ENCODE measurements at regions not wholly inside any gene's neighbourhood (a gene's known extent, or its start where the extent isn't known, plus 50 kb on each side); places are given as distances from the start of the nearest gene placed in this dataset.

- no peak for TF ChIP-seq POLR2A (IDR thresholded peaks at IDR 0.05)
- no peak for TF ChIP-seq POLR2AphosphoS5 (IDR thresholded peaks at IDR 0.05)
- no peak for TF ChIP-seq EP300 (IDR thresholded peaks at IDR 0.05)
- TF ChIP-seq CTCF (IDR thresholded peaks at IDR 0.05): no peak
- no peak overlapping the region for H3K4me3 ChIP-seq
- no peak for DNase-seq
- 33 to 36% methylated on average over 4 of the region's 4 CpGs for WGBS, 2 donors
- H3K27me3 ChIP-seq: no peaks in the 10 kb centered on the region
- intact Hi-C loops (cut with DNase I): no loop called here
- H3K36me3 ChIP-seq: no peaks in the 10 kb centered on the region
- no peaks in the 10 kb centered on the region for H3K4me1 ChIP-seq
- no peaks in the 10 kb centered on the region for H3K9me3 ChIP-seq
- no peak overlapping the region for H3K27ac ChIP-seq
These were observed 118.3 kb downstream of the SEM1 start for GRCh38 chr7:96591159-96591899.

GRCh38 chr7:96589038-96589437 lies 120.6 kb downstream of the SEM1 start:
- 86 to 92% methylated on average over 5 of the region's 5 CpGs for WGBS, 2 donors
- H3K36me3 ChIP-seq: no peaks in the 10 kb centered on the region
- no peak for TF ChIP-seq POLR2AphosphoS5 (IDR thresholded peaks at IDR 0.05)
- TF ChIP-seq CTCF (IDR thresholded peaks at IDR 0.05): no peak
- TF ChIP-seq EP300 (IDR thresholded peaks at IDR 0.05): no peak
- TF ChIP-seq POLR2A (IDR thresholded peaks at IDR 0.05): no peak
- H3K27ac ChIP-seq: no peak overlapping the region
- H3K9me3 ChIP-seq: no peaks in the 10 kb centered on the region
- no peaks in the 10 kb centered on the region for H3K27me3 ChIP-seq
- no peak overlapping the region for H3K4me3 ChIP-seq
- intact Hi-C loops (cut with DNase I): no loop called here
- DNase-seq: no peak
- H3K4me1 ChIP-seq: no peaks in the 10 kb centered on the region

- TF ChIP-seq EP300 (IDR thresholded peaks at IDR 0.05) (no peak), CTCF (IDR thresholded peaks at IDR 0.05) (no peak), POLR2AphosphoS5 (IDR thresholded peaks at IDR 0.05) (no peak), POLR2A (IDR thresholded peaks at IDR 0.05) (no peak)
- H3K4me3 ChIP-seq: no peak overlapping the region
- H3K9me3 ChIP-seq: peaks cover 0 to 3% (median 0%) of the 10 kb centered on the region in 4 donors
- no peaks in the 10 kb centered on the region for H3K27me3 ChIP-seq
- H3K36me3 ChIP-seq: no peaks in the 10 kb centered on the region
- no peaks in the 10 kb centered on the region for H3K4me1 ChIP-seq
- intact Hi-C loops (cut with DNase I): no loop called here
- H3K27ac ChIP-seq: no peak overlapping the region
- DNase-seq: no peak
These were observed 130.5 kb downstream of the SEM1 start for GRCh38 chr7:96579119-96579518.

- Histone ChIP-seq H3K36me3 (no peaks in the 10 kb centered on the region), H3K27me3 (no peaks in the 10 kb centered on the region), H3K4me1 (no peaks in the 10 kb centered on the region), H3K9me3 (peaks cover 0 to 3% (median 0%) of the 10 kb centered on the region in 4 donors), H3K4me3 (no peak overlapping the region), H3K27ac (no peak overlapping the region)
- intact Hi-C loops (cut with DNase I): no loop called here
- DNase-seq: no peak
- no peak for TF ChIP-seq EP300 (IDR thresholded peaks at IDR 0.05)
These were observed 131.0 kb downstream of the SEM1 start for GRCh38 chr7:96578606-96579005.

- 73 to 79% methylated on average over 3 of the region's 3 CpGs for WGBS, 2 donors
- no peak for TF ChIP-seq POLR2AphosphoS5 (IDR thresholded peaks at IDR 0.05)
- TF ChIP-seq EP300 (IDR thresholded peaks at IDR 0.05): no peak
- TF ChIP-seq POLR2A (IDR thresholded peaks at IDR 0.05): no peak
- no peak for TF ChIP-seq CTCF (IDR thresholded peaks at IDR 0.05)
These were observed 146.2 kb downstream of the SEM1 start for GRCh38 chr7:96563409-96563808.

More at GRCh38 chr7:96563409-96563808, 146.2 kb downstream of the SEM1 start:
- Histone ChIP-seq H3K4me3 (no peak overlapping the region), H3K9me3 (no peaks in the 10 kb centered on the region), H3K27me3 (no peaks in the 10 kb centered on the region), H3K36me3 (no peaks in the 10 kb centered on the region), H3K4me1 (peaks cover 0 to 4% (median 0%) of the 10 kb centered on the region in 4 donors), H3K27ac (no peak overlapping the region)
- intact Hi-C loops (cut with DNase I): no loop called here
- no peak for DNase-seq

Data from sigmoid colon (tissue), 6 donors.